Smooth muscle cell (in vitro differentiated cells): ENCODE measurements at regions not wholly inside any gene's neighbourhood (a gene's known extent, or its start where the extent isn't known, plus 50 kb on each side); places are given as distances from the start of the nearest gene placed in this dataset.
A peak's percentile ranks its signal among the peaks of the same experiment; 100 is the strongest.

Experiments used
- DNase-seq: peaks from one replicate; lab custom pipeline; 2025; ENCODE audit not compliant: unreplicated experiment; lab: John Stamatoyannopoulos, UW
- H2AFZ ChIP-seq: fragments of 200-600 bp; sonication (generic); 2 replicates; pipeline ENCODE4 v1.6.0; 2016; ENCODE audit warnings: antibody characterized with exemption, low read depth, mild to moderate bottlenecking
- H3F3A ChIP-seq: fragments of 200-600 bp; sonication (generic); 2 replicates; pipeline ENCODE4 v1.6.0; 2017; ENCODE audit warnings: antibody characterized with exemption, low read depth
- H3K27ac ChIP-seq: fragments of 200-600 bp; sonication (generic); 2 replicates; pipeline ENCODE4 v1.5.1; 2016; ENCODE audit warnings: low read depth, mild to moderate bottlenecking
- H3K27me3 ChIP-seq: fragments of 200-600 bp; sonication (generic); 2 replicates; pipeline ENCODE4 v1.6.1; 2016; ENCODE audit warnings: low read depth, mild to moderate bottlenecking
- H3K36me3 ChIP-seq: fragments of 200-600 bp; sonication (generic); 2 replicates; pipeline ENCODE4 v1.5.1; 2016; ENCODE audit warnings: low read depth
- H3K4me1 ChIP-seq: fragments of 200-600 bp; sonication (generic); 2 replicates; pipeline ENCODE4 v1.5.1; 2016; ENCODE audit warnings: low read depth
- H3K4me2 ChIP-seq: fragments of 200-600 bp; sonication (generic); 2 replicates; pipeline ENCODE4 v1.6.0; 2016; ENCODE audit warnings: mild to moderate bottlenecking
- H3K4me3 ChIP-seq: fragments of 200-600 bp; sonication (generic); 2 replicates; pipeline ENCODE4 v1.5.1; 2016; ENCODE audit warnings: mild to moderate bottlenecking
- H3K79me2 ChIP-seq: fragments of 200-600 bp; sonication (generic); 2 replicates; pipeline ENCODE4 v1.6.0; 2016; ENCODE audit warnings: low read depth, mild to moderate bottlenecking
- H3K9ac ChIP-seq: fragments of 200-600 bp; sonication (generic); 2 replicates; pipeline ENCODE4 v1.6.0; 2016; ENCODE audit warnings: low read depth
- H3K9me3 ChIP-seq: fragments of 200-600 bp; sonication (generic); replicated peaks from 2 replicates; pipeline ENCODE4 v1.5.1; 2016; ENCODE audit warnings: low read depth
- H4K20me1 ChIP-seq: fragments of 200-600 bp; sonication (generic); 2 replicates; pipeline ENCODE4 v1.6.0; 2016; ENCODE audit warnings: low read depth
- whole genome bisulfite sequencing: methylation state at CpG from one replicate; pipeline ENCODE4 v1.1.7; 2016; ENCODE audit warnings: low lambda C conversion rate; 5-methylcytosine and 5-hydroxymethylcytosine counted together
- TF ChIP-seq, protein P1 (sequence below): fragments of 200-600 bp; sonication (generic); IDR thresholded peaks from 2 replicates; pipeline ENCODE4 v1.5.1; 2017; ENCODE audit warnings: borderline replicate concordance, mild to moderate bottlenecking, antibody characterized with exemption; ENCODE audit not compliant: insufficient read depth, poor library complexity, severe bottlenecking

GRCh38 chr18:10032331-10033015 lies 118.7 kb downstream of the VAPA start:
- Histone ChIP-seq H3K4me1 (peaks cover 14% of the 10 kb centered on the region), H4K20me1 (no peaks in the 10 kb centered on the region), H3K79me2 (no peaks in the 10 kb centered on the region), H3K36me3 (no peaks in the 10 kb centered on the region), H3K4me2 (no peak overlapping the region), H2AFZ (no peak overlapping the region), H3K4me3 (no peak overlapping the region), H3K27me3 (no peaks in the 10 kb centered on the region), H3K9ac (no peak overlapping the region), H3K27ac (no peak overlapping the region), H3K9me3 (no peaks in the 10 kb centered on the region), H3F3A (peaks cover 16% of the 10 kb centered on the region)
- 57% methylated on average over 46 of the region's 46 CpGs for WGBS
- TF ChIP-seq, protein P1, sequence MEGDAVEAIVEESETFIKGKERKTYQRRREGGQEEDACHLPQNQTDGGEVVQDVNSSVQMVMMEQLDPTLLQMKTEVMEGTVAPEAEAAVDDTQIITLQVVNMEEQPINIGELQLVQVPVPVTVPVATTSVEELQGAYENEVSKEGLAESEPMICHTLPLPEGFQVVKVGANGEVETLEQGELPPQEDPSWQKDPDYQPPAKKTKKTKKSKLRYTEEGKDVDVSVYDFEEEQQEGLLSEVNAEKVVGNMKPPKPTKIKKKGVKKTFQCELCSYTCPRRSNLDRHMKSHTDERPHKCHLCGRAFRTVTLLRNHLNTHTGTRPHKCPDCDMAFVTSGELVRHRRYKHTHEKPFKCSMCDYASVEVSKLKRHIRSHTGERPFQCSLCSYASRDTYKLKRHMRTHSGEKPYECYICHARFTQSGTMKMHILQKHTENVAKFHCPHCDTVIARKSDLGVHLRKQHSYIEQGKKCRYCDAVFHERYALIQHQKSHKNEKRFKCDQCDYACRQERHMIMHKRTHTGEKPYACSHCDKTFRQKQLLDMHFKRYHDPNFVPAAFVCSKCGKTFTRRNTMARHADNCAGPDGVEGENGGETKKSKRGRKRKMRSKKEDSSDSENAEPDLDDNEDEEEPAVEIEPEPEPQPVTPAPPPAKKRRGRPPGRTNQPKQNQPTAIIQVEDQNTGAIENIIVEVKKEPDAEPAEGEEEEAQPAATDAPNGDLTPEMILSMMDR: no peak
- DNase-seq: no peak

- Histone ChIP-seq H3K9ac (no peak overlapping the region), H3K27me3 (no peaks in the 10 kb centered on the region), H3K79me2 (no peaks in the 10 kb centered on the region), H3K27ac (no peak overlapping the region), H3K36me3 (no peaks in the 10 kb centered on the region), H4K20me1 (no peaks in the 10 kb centered on the region), H2AFZ (no peak overlapping the region), H3K4me2 (no peak overlapping the region), H3K4me3 (no peak overlapping the region), H3K4me1 (peaks cover 14% of the 10 kb centered on the region), H3K9me3 (no peaks in the 10 kb centered on the region), H3F3A (peaks cover 18% of the 10 kb centered on the region)
- 84% methylated on average over 9 of the region's 9 CpGs for WGBS
- TF ChIP-seq, protein P1: no peak
- no peak for DNase-seq
Observed at GRCh38 chr18:10033016-10033399, 119.2 kb downstream of the VAPA start.

GRCh38 chr18:10035281-10035991 lies 121.6 kb downstream of the VAPA start:
- Histone ChIP-seq H2AFZ (no peak overlapping the region), H3K36me3 (no peaks in the 10 kb centered on the region), H3K27me3 (no peaks in the 10 kb centered on the region), H4K20me1 (no peaks in the 10 kb centered on the region), H3K27ac (peak overlapping the region; percentile 38), H3K4me3 (no peak overlapping the region), H3K9me3 (no peaks in the 10 kb centered on the region), H3F3A (peaks cover 37% of the 10 kb centered on the region), H3K9ac (no peak overlapping the region), H3K4me1 (peaks cover 14% of the 10 kb centered on the region), H3K4me2 (peak overlapping the region; percentile 56), H3K79me2 (no peaks in the 10 kb centered on the region)
- 7% methylated on average over 13 of the region's 13 CpGs for WGBS
- TF ChIP-seq, protein P1: no peak
- DNase-seq: no peak
